SH-SY5Y (cell line): ENCODE measurements at regions not wholly inside any gene's neighbourhood (a gene's known extent, or its start where the extent isn't known, plus 50 kb on each side); places are given as distances from the start of the nearest gene placed in this dataset.
A peak's percentile ranks its signal among the peaks of the same experiment; 100 is the strongest.

Experiments
- GATA2 ChIP-seq: IDR thresholded peaks from 2 replicates; pipeline ENCODE4 v1.6.1; 2011; ENCODE audit warnings: mild to moderate bottlenecking, low read depth, low read length
- GATA3 ChIP-seq: IDR thresholded peaks from 2 replicates; pipeline ENCODE4 v1.6.1; 2011; ENCODE audit warnings: low read depth, mild to moderate bottlenecking, low read length, moderate library complexity

DNA sequence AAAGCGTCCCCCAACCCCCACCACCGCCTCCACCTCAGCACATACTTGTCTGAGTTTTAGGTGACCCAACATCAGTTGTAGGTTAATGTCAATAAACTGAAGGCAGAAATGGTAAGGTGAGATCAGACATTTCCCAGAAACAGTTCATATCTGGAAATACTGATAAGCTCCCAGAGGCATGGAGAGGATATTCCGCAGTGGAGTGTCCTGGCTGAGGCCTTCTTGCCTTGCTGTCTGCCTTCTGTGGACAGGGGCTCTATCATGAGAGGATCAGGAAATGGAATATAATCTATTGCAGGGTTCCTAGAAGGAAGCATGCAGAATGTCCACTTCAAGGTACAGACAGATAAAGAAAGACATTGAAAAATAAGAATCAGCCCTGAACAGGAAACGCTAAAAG is 473.3 kb upstream of the MKI67 start:
- peak; percentile 65 for TF ChIP-seq GATA2
- TF ChIP-seq GATA3: peak; percentile 27; the same call in 1 of the 2 replicates

DNA sequence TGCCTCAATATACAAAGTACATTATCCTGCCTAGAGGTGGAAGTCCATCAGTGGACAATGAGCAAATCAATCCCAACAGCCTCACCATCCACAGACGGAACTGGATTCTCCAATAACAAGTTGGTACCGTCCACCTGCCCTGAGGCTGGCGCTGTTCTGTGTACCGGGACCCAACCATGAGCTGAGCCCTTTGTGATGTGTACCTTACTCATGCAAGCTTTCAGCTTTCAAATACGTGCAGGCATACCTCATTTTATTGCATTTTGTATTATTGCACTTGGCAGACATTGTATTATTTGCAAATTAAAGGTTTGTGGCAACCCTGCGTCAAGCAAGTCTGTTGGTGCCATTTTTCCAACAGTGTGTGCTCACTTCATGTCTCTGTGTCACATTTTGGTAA is 476.0 kb upstream of the MKI67 start:
- TF ChIP-seq GATA3: no peak
- no peak for TF ChIP-seq GATA2

DNA sequence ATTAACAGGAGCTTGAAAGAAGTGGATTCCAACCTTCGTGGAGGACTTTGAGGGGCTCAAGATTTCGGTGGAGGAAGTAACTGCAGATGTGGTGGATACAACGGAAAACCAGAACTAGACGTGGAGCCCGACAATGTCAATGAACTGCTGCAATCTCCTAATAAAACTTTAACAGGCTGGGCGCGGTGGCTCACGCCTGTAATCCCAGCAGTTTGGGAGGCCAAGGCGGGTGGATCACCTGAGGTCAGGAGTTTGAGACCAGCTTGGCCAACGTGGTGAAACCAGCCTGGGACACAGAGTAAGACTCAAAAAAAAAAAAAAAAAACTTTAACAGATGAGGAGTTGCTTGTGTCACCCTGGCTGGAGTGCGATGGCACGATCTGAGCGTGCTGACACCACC is 477.8 kb upstream of the MKI67 start:
- TF ChIP-seq GATA2: no peak
- TF ChIP-seq GATA3: no peak

DNA sequence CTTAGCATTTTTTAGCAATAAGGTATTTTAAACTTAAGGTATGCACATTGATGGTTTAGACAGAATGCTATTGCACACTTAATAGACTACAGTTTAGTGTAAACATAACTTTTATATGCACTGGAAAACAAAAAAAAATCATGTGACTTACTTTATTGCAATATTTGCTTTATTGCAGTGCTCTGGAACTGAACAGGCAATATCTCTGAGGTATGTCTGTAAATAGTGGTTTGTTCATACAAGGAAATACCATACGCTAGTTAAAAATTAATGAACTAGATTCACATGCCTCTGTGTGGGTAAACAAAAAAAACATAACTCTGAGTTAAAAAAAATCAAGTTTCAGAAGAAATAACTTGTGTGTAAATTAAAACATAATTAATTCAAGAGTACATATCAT is 479.0 kb upstream of the MKI67 start:
- TF ChIP-seq GATA2 (no peak), GATA3 (no peak)

DNA sequence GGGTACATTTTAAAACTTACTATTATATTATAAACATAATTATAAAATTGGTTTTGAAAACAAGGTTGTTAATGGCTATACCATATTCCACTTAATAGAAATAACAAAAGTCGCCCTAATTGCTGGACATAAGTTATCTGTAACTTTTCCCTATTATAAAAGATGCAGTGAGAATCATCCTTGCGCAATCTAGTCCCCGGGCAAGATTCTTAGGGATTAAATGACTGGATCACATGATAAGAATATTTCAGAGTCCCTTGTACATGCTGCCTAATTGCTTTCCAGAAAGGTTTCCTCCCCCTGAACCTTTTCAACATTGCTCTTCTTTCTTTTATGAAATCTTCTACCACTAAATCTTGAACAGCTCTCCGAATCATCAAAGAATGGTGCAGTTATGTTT is 479.8 kb upstream of the MKI67 start:
- TF ChIP-seq GATA3: no peak
- no peak for TF ChIP-seq GATA2

DNA sequence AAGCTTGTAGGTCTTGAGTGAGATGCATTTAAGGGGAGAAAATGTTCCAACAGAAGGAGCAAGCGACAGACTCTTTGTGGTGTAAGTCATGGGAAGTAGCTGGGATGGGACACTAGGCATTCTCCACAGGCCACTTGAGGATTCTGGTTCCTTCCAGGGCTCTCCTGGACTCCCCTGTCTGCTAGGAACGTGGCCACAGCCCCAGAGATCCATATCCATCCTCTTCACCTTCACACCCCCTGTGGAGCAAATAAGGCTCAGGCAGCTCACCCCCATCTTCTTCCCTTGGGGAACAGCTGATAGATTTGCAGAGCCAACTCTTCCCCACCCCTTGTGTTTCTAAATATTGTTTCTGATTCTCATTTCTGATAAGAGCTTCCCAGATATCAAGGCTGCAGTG is 482.6 kb upstream of the MKI67 start:
- no peak for TF ChIP-seq GATA2
- TF ChIP-seq GATA3: no peak

DNA sequence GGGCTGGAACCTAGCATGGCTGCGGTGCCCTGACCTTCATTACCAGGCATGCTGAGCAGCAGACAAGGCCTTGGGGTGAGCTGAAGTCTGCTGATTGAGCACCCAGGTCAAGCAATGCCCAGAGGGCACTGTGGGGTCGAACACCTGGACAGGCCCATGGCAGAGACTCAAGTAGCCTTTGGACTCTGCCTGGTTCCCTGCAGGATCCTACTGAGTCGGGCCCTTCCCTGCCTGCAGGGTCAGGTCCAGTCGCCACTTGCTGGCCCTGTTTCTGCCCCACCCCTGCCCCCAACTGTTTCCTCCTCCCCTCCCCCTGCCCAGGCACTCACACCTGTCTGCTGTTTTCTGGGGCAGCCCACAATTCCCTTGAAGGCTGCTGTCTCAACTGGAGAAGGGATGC is 483.2 kb upstream of the MKI67 start:
- TF ChIP-seq GATA3: no peak
- no peak for TF ChIP-seq GATA2

DNA sequence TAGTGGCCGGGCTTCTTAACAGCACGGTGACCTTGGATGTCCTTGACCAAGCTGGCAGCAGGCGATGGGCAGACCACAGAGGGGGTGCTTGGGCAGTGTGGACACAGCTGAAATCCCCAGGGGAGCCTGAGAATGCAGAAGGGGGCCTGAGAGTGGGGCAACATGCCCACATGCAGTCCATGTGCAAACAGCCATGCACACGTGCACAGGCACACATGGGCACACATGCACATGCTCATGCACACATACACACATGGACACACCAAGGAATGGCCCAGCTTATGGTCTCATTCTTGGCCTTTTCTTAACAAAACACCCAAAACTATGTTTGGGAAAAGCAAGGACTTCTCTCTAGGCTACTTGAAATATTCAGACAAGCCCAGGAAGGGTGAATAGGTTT is 483.9 kb upstream of the MKI67 start:
- TF ChIP-seq GATA3 (no peak), GATA2 (no peak)

DNA sequence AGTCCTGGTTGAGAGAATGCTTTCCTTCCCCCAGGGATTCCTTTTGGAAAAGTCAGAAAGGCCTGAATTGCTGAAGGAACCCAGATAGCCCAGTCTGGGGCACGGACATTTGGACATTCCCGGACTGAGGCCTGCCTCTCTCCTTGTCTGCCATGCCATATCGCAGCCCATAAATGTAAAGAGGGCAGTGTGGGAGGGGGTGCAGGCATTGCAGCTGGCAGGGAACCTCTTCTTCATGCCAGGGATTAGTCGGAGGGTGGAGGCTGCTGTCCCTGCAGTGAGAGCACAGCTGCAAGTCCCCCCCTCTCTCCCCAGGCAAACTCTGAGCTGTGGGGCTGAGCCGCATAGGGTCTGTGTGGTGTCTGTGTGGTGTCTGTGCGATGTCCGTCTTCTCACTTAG is 486.0 kb upstream of the MKI67 start:
- TF ChIP-seq GATA3 (no peak), GATA2 (no peak)

DNA sequence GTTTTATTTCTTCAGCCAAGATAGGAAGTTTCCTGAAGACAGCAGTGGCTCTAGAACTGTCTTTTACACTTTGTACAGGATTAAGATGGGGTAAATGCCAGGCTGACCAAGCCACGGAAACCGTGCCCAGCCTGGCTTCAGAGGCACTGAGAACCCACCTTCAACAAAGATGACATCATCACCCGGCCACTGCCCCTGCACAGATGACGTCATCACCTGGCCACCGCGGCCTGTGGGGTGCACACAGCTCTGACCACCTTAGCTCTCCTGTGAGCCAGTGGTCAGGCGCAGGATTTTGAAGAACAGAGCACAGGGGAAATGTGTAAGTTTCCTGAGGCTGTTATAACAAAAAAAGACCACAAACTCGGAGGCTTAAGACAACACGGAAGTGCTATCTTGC is 486.4 kb upstream of the MKI67 start:
- TF ChIP-seq GATA2 (no peak), GATA3 (no peak)

DNA sequence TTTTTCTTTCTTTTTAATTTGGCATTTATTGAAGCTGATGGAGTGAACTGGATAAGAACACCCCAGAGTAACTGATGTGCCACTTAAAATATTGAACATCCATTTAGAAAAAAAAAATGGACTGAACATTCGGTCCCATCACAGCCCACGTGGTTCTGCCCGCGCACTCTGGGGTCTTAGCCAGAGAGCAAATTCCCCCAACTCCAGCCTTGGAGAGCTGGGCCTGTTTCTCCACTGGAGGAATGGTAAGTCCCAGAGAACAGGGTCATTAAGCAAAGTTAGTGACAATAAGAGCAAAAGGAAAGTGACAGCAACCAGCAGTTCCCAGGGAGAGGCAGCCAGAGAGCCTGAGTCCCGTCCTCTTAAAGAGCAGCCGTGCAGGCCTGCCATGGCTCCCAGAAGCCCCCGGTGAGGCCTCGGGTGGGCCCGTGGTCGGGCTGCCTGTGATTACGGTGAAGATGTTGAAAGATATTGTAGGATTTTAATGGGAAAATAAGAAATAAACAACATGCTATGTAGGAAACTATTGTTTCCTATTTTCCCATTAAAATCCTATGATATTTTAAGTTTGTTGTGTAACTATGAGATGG is 487.9 kb upstream of the MKI67 start:
- no peak for TF ChIP-seq GATA2
- no peak for TF ChIP-seq GATA3

DNA sequence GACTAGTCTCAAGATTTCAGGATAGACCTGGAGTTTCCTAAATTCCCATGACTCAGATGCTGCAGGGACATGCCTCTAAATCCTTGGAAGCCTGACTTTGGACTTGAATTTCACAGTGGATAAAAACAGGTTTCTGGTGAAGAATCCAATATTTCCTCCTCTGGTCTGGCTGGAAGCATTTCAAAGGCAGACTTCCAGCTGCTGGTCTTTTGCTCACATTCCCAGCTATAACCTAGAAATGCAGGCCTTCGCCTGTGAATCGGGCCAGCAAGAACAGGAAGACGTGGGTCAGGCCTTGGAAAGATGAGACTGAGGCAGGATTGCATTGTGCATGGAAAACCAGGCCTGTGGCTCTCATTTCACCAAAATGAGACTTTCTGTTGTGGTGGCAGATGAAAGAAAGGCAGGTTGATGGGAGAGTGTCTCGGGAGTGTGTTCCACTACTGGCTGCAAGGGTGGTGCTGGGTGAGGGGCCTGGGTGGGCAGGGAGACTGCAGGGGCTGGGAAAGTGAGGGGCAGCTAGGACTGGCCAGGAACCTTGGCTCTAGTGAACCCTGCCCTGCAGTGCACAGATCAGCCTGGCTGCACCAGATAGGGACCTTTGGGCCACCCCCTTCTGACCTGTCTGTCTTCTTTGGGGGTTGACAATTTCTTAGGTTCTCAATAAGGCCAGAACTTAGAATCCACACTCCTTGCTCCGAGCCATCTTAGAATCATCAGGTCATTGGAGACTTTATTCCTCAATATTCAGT is 488.8 kb upstream of the MKI67 start:
- TF ChIP-seq GATA3 (no peak), GATA2 (no peak)

DNA sequence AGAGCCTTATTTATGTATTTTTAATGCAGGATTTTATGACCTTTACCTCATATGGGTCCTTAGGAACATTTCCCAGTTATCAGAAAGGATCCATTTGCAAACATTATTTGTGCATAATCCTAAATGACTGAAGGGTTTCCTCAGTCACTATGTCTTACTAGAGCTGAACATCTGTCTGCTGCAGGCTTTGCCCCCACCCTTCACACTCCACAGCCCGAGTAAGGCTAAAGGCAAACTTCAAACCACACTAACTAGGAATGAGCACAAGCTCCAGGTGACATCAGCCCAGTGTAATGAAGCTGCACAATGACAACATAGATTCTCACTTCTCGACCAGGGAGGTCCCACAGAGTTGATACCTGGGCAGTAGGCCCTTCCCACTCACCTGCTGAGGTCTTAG is 491.3 kb upstream of the MKI67 start:
- no peak for TF ChIP-seq GATA2

DNA sequence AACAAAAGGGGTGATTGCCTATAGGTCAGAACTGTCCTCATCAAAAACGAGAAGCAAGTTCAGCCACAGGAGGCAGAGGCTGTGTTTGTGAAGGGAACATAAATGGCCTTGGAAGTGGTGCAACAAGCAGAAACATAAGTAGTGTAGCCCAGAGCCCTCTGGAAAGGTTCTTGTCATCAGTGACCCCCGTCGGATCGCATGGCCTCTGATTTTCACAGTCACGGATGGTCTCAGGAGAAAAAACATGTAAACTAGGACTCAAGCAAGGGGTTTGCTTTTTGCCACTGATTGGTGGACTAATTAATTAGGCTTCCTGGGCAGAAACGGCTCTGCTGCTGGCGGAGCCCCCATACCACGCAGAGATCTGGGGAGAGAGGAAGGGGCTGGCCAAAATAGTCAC is 496.5 kb upstream of the MKI67 start:
- TF ChIP-seq GATA3 (no peak), GATA2 (no peak)

DNA sequence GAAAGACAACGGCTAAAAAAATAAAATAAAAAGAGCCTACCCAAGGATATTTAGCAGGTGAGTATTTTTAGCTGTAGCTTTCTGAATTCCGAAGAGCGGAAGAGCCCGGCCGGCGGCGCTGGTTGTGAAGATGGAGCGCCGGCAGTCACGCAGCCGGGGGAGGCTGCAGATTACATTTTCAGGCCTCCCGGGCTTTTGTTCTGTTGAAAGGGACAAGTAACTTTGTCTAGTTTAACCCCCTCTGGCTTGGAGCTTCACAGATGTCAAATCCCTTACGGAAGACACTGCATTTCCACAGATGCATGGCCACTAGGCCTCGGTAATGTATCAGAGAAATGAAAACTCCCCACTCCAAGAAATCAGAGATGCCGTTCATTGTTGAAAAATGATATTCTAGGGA is 497.6 kb upstream of the MKI67 start:
- TF ChIP-seq GATA3 (no peak), GATA2 (no peak)

DNA sequence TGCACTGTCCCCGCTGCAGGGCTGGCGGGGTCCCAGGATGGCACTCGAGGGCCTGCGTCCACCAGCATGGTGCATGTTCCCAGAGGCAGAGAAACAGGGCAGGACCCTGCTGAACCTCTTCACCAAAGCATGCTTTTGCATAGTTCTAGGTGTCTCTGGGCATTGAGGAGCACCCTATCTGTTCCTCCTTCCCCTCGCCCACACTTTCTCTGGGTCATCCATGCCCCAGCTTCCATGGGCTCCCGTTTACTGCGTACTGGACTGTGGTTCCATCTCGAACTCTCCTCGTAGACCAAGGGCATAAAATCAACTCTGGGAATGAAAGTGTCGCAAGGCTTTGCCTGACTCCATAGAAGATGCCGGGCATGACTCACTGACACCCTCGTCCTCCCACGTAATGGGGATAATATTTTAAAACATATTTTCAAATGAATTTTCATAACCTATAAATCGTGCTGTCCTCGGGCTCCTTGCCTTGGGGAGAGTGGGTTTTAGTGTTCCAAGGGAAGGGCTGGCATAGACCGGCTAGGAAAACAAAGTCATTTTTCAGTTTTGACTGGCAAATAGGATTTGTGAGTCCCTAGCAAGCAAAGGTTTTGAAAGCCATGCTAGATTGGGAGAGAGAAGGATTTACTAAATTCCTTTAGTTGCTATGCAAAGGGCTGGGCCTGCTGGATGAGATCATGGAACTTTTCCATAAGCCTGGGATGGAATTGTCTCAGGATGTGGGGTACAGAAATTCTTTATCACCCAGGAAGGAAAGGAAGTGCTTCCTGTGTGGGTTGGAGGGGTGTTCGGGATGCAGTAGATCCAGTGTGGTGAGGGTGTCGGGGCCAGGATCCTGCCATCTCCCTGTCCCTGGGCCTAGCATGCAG is 498.7 kb upstream of the MKI67 start:
- TF ChIP-seq GATA2 (no peak), GATA3 (no peak)

DNA sequence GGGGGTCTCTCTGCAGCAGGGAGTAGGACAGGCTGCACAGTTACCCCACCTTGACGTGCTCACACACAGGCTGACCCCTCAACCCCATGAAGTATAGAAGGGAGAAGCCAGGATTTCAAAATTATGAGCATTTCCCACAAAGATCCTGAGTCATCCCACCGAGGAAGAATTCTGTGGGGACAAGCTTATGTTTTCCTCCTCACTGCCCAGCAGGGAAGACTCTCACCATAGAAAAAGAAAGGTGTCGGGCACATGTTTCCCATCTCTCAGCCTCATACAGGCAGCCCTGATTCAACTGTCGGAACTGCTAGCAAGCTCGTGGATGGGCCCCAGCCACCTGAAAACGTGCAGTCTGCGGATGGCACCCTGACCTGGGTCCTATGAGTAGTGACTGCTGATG is 499.7 kb upstream of the MKI67 start:
- no peak for TF ChIP-seq GATA3
- no peak for TF ChIP-seq GATA2
